Neural cell (in vitro differentiated cells): ENCODE measurements at regions not wholly inside any gene's neighbourhood (a gene's known extent, or its start where the extent isn't known, plus 50 kb on each side); places are given as distances from the start of the nearest gene placed in this dataset.

Experiments used
- H2AFZ ChIP-seq: fragments of 200-600, 300-800 bp; sonication (generic), shearing (Covaris generic); 2 replicates; pipeline ENCODE4 v1.6.0; 2014; ENCODE audit warnings: low read depth, mild to moderate bottlenecking, antibody characterized with exemption, low read length, moderate library complexity
- H3F3A ChIP-seq: fragments of 200-600 bp; shearing (Covaris generic); 2 replicates; pipeline ENCODE4 v1.6.1; 2016; ENCODE audit warnings: mild to moderate bottlenecking, moderate library complexity, mixed read lengths, antibody characterized with exemption, low read length; ENCODE audit not compliant: insufficient read depth, poor library complexity, severe bottlenecking
- H3K27ac ChIP-seq: fragments of 200-600, 300-800 bp; sonication (generic), shearing (Covaris generic); 2 replicates; pipeline ENCODE4 v1.5.1; 2014; ENCODE audit warnings: mild to moderate bottlenecking, low read length, moderate library complexity
- H3K27me3 ChIP-seq: fragments of 300-800, 200-600 bp; sonication (generic), shearing (Covaris generic); 2 replicates; pipeline ENCODE4 v1.6.0; 2014; ENCODE audit warnings: mild to moderate bottlenecking, low read depth, low read length, moderate library complexity; ENCODE audit not compliant: insufficient read depth
- H3K36me3 ChIP-seq: fragments of 300-800, 200-600 bp; sonication (generic), shearing (Covaris generic); 2 replicates; pipeline ENCODE4 v1.5.1; 2014; ENCODE audit warnings: mild to moderate bottlenecking, antibody characterized with exemption, low read length, moderate library complexity; ENCODE audit not compliant: insufficient read depth
- H3K4me2 ChIP-seq: fragments of 300-800, 200-600 bp; sonication (generic), shearing (Covaris generic); 2 replicates; pipeline ENCODE4 v1.6.0; 2014; ENCODE audit warnings: mild to moderate bottlenecking, low read length
- H3K4me3 ChIP-seq: fragments of 300-800, 200-600 bp; sonication (generic), shearing (Covaris generic); 2 replicates; pipeline ENCODE4 v1.5.1; 2014; ENCODE audit warnings: mild to moderate bottlenecking, low read length, moderate library complexity
- H3K79me2 ChIP-seq: fragments of 200-600 bp; shearing (Covaris generic); replicated peaks from 2 replicates; pipeline ENCODE4 v1.6.0; 2014; ENCODE audit warnings: mild to moderate bottlenecking, low read length, moderate library complexity; ENCODE audit not compliant: insufficient read depth
- H3K9ac ChIP-seq: fragments of 300-800, 200-600 bp; sonication (generic), shearing (Covaris generic); 2 replicates; pipeline ENCODE4 v1.6.1; 2016; ENCODE audit warnings: mild to moderate bottlenecking, low read length, mixed read lengths
- H3K9me2 ChIP-seq: fragments of 200-600 bp; shearing (Covaris generic); 2 replicates; pipeline ENCODE4 v1.6.1; 2016; ENCODE audit warnings: mild to moderate bottlenecking, low read length, mixed read lengths; ENCODE audit not compliant: insufficient read depth
- H3K9me3 ChIP-seq: fragments of 200-600, 300-800 bp; sonication (generic), shearing (Covaris generic); 2 replicates; pipeline ENCODE4 v1.6.1; 2016; ENCODE audit warnings: mild to moderate bottlenecking, mixed run types, low read length, moderate library complexity, mixed read lengths
- H4K20me1 ChIP-seq: fragments of 200-600 bp; shearing (Covaris generic); 2 replicates; pipeline ENCODE4 v1.6.1; 2016; ENCODE audit warnings: mild to moderate bottlenecking, mixed run types; ENCODE audit not compliant: insufficient read depth
- EP300 ChIP-seq: fragments of 450-650 bp; conservative IDR thresholded peaks from 2 replicates; pipeline ENCODE4 v1.6.1; 2014; ENCODE audit warnings: antibody characterized with exemption, mild to moderate bottlenecking, moderate library complexity; ENCODE audit not compliant: poor library complexity, severe bottlenecking
- EZH2 ChIP-seq: fragments of 200-600, 300-800 bp; shearing (Covaris generic), sonication (generic); IDR thresholded peaks from 2 replicates; pipeline ENCODE4 v1.6.1; 2014; ENCODE audit warnings: antibody characterized with exemption, low read length, borderline replicate concordance, mild to moderate bottlenecking; ENCODE audit not compliant: insufficient read depth, poor library complexity, severe bottlenecking
- MXI1 ChIP-seq: fragments of 450-650 bp; conservative IDR thresholded peaks from 2 replicates; pipeline ENCODE4 v1.6.1; 2014; ENCODE audit warnings: antibody characterized with exemption, mild to moderate bottlenecking; ENCODE audit not compliant: poor library complexity, severe bottlenecking
- POLR2AphosphoS5 ChIP-seq: IDR thresholded peaks from 2 replicates; pipeline ENCODE4 v1.6.1; 2012
- RAD21 ChIP-seq: fragments of 450-650 bp; conservative IDR thresholded peaks from 2 replicates; pipeline ENCODE4 v1.6.1; 2014; ENCODE audit warnings: antibody characterized with exemption, mild to moderate bottlenecking, moderate library complexity
- SMC3 ChIP-seq: fragments of 450-650 bp; conservative IDR thresholded peaks from 2 replicates; pipeline ENCODE4 v1.6.1; 2014; ENCODE audit warnings: antibody characterized with exemption, mild to moderate bottlenecking, moderate library complexity; ENCODE audit not compliant: poor library complexity
- TAF1 ChIP-seq: IDR thresholded peaks from 2 replicates; pipeline ENCODE4 v1.6.1; 2012; ENCODE audit warnings: low read depth
- TF ChIP-seq, protein P1 (sequence below): fragments of 450-650 bp; IDR thresholded peaks from 2 replicates; pipeline ENCODE4 v1.5.1; 2014; ENCODE audit warnings: antibody characterized with exemption, mild to moderate bottlenecking, moderate library complexity; ENCODE audit not compliant: poor library complexity, severe bottlenecking
- TF ChIP-seq, protein P2 (sequence below): IDR thresholded peaks from 2 replicates; pipeline ENCODE4 v1.6.1; 2012; ENCODE audit warnings: borderline replicate concordance

DNA sequence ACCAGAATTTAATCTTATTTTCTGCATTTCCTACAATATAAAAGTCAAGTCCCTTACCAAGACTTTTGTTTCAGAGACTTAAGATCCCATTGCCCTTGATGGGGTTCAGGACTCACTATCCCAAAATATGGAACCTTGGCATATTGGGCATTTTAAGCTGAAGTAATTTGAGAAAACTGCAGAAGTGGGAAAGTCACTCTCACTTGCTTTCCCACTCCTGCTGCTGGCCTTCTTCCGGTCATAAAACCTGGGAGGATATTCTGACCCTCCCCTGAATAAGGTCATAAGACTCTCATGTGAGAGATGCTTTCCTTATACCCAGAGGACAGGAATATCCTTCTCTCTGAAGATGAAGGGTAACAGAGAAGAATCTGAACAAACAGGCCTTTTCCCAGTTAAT is 92.8 kb upstream of the IFNGR1 start:
- Histone ChIP-seq H3K4me2 (no peak overlapping the region), H3K36me3 (no peaks in the 10 kb centered on the region), H3K27ac (no peak overlapping the region), H3K4me3 (no peak overlapping the region), H3K9ac (no peak overlapping the region), H3K27me3 (no peaks in the 10 kb centered on the region), H3K79me2 (no peaks in the 10 kb centered on the region), H3K9me2 (no peaks in the 10 kb centered on the region), H3F3A (no peaks in the 10 kb centered on the region), H3K9me3 (no peaks in the 10 kb centered on the region), H4K20me1 (no peaks in the 10 kb centered on the region), H2AFZ (no peak overlapping the region)
- TF ChIP-seq, protein P1, sequence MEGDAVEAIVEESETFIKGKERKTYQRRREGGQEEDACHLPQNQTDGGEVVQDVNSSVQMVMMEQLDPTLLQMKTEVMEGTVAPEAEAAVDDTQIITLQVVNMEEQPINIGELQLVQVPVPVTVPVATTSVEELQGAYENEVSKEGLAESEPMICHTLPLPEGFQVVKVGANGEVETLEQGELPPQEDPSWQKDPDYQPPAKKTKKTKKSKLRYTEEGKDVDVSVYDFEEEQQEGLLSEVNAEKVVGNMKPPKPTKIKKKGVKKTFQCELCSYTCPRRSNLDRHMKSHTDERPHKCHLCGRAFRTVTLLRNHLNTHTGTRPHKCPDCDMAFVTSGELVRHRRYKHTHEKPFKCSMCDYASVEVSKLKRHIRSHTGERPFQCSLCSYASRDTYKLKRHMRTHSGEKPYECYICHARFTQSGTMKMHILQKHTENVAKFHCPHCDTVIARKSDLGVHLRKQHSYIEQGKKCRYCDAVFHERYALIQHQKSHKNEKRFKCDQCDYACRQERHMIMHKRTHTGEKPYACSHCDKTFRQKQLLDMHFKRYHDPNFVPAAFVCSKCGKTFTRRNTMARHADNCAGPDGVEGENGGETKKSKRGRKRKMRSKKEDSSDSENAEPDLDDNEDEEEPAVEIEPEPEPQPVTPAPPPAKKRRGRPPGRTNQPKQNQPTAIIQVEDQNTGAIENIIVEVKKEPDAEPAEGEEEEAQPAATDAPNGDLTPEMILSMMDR: no peak
- TF ChIP-seq TAF1: no peak
- no peak for TF ChIP-seq RAD21
- TF ChIP-seq EP300: no peak
- TF ChIP-seq MXI1: no peak
- TF ChIP-seq, protein P2, sequence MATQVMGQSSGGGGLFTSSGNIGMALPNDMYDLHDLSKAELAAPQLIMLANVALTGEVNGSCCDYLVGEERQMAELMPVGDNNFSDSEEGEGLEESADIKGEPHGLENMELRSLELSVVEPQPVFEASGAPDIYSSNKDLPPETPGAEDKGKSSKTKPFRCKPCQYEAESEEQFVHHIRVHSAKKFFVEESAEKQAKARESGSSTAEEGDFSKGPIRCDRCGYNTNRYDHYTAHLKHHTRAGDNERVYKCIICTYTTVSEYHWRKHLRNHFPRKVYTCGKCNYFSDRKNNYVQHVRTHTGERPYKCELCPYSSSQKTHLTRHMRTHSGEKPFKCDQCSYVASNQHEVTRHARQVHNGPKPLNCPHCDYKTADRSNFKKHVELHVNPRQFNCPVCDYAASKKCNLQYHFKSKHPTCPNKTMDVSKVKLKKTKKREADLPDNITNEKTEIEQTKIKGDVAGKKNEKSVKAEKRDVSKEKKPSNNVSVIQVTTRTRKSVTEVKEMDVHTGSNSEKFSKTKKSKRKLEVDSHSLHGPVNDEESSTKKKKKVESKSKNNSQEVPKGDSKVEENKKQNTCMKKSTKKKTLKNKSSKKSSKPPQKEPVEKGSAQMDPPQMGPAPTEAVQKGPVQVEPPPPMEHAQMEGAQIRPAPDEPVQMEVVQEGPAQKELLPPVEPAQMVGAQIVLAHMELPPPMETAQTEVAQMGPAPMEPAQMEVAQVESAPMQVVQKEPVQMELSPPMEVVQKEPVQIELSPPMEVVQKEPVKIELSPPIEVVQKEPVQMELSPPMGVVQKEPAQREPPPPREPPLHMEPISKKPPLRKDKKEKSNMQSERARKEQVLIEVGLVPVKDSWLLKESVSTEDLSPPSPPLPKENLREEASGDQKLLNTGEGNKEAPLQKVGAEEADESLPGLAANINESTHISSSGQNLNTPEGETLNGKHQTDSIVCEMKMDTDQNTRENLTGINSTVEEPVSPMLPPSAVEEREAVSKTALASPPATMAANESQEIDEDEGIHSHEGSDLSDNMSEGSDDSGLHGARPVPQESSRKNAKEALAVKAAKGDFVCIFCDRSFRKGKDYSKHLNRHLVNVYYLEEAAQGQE: no peak
- no peak for TF ChIP-seq EZH2
- no peak for TF ChIP-seq SMC3
- TF ChIP-seq POLR2AphosphoS5: no peak

DNA sequence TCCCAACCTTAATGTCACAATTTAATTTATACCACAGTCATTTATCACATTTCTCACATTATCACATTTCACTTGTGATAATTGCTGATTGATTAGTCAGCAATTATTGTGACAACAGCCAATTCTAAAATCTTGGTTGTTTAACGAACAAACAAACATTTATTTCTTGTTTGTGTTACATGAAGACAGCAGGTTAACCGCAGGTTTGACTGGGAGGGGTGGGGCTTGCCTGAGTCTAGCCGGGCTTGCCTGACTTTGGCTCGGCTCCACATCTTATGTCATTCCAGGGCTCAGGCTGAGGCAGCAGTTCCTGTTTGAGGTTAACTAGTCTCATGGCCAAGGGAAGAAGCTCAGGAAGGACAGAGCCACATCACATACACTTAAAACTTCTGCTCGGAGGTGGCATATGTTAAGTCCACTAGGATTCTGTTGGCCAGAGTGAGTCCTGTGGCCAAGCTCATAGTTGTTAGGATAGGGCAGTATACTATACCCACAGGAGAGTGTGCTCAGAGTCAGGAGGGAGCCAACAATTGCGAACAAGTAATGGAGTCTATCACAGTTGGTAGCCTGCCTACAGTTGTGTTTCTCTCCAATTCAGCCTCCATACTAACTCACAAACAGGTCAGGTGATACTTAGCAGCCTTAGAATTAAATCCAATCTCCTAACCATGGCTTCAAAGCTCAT is 90.0 kb upstream of the IFNGR1 start:
- Histone ChIP-seq H3K9me3 (no peaks in the 10 kb centered on the region), H3K4me3 (no peak overlapping the region), H3K27me3 (no peaks in the 10 kb centered on the region), H3K4me2 (no peak overlapping the region), H3K36me3 (no peaks in the 10 kb centered on the region), H3K27ac (no peak overlapping the region), H3K9ac (no peak overlapping the region), H3K9me2 (no peaks in the 10 kb centered on the region), H2AFZ (no peak overlapping the region), H4K20me1 (no peaks in the 10 kb centered on the region), H3K79me2 (no peaks in the 10 kb centered on the region), H3F3A (no peaks in the 10 kb centered on the region)
- TF ChIP-seq SMC3 (no peak), EZH2 (no peak), POLR2AphosphoS5 (no peak), MXI1 (no peak), EP300 (no peak), TAF1 (no peak), RAD21 (no peak)
- TF ChIP-seq, protein P1: no peak
- TF ChIP-seq, protein P2: no peak
